Dendritic cell treated with granulocyte-macrophage colony-stimulating factor and Interleukin-4, amounts not matched to agents 40 ng/mL and 50 ng/mL, for 4 days (primary cell): ENCODE measurements at regions not wholly inside any gene's neighbourhood (a gene's known extent, or its start where the extent isn't known, plus 50 kb on each side); places are given as distances from the start of the nearest gene placed in this dataset.

Source experiments
- H3K27ac Mint-ChIP-seq: one replicate; pipeline ENCODE4 v1.8.0; 2022; ENCODE audit warnings: mild to moderate bottlenecking, mixed read lengths
- H3K27me3 Mint-ChIP-seq: one replicate; pipeline ENCODE4 v1.8.0; 2022; ENCODE audit warnings: mild to moderate bottlenecking, mixed read lengths
- H3K36me3 Mint-ChIP-seq: one replicate; pipeline ENCODE4 v1.8.0; 2022; ENCODE audit warnings: low read depth, mixed read lengths
- H3K4me1 Mint-ChIP-seq: one replicate; pipeline ENCODE4 v1.8.0; 2022; ENCODE audit warnings: low read depth, mixed read lengths
- H3K4me3 Mint-ChIP-seq: one replicate; pipeline ENCODE4 v1.8.0; 2022; ENCODE audit warnings: mild to moderate bottlenecking, moderate library complexity, mixed read lengths
- H3K9me3 Mint-ChIP-seq: one replicate; pipeline ENCODE4 v1.8.0; 2022; ENCODE audit warnings: mixed read lengths
- intact Hi-C: fragments of 100-400 bp; cut with micrococcal nuclease; formaldehyde crosslinking; loops from one replicate; pipeline ENCODE4 v1.15.0; 2022

DNA sequence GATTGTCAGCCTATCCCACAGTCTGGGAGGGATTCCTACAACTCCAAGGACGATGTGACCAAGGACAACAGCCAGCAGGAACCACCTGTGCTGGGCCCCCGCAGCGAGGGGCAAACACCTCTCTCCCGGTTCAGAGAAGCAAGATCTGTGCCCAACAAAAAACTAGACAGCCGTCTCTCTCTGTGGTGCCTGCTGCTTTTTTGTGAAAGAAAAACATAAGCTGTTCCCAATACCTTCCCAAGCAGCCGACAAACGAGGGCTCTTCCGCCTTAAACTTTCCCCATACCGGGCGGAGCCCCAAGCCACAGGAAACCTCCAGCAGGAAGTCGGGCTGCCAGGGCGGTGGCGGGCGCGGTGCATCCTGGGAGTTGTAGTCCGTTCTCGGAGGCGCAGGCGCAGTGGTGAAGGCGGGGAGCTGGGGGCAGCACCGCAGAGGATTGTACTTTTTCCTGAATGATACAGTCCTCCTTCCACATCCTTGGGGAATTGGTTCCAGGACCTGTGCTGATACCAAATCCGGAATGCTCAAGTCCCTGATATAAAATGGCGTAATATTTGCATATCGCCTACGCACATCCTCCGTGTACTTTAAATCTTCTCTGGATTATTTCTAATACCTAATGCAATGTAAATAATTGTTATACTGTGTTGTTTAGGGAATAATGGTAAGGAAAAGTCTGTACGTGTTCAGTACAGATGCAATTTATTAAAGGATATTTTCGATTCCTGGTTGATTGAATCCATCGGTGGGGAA lies 63.1 kb upstream of the IRF2 start:
- H3K4me1 Mint-ChIP-seq: peaks cover 31% of the 10 kb centered on the region
- H3K27me3 Mint-ChIP-seq: no peaks in the 10 kb centered on the region

DNA sequence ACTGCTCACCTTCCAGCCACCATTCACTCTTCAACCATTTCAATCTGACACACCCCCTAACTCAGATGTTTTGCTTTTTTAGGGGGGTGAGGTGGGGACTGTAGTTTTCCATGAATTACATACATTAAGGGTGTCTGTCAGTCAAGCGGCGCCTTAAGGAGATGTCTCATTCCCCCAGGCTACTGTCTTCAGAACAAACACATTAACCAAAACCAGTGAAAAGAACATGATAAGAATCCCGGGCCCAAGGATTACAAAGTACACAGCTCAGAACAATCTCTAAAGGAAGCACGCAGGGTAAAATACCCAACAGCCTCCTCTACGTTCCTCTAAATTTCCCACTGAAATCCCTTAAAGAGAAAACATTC lies 62.5 kb upstream of the IRF2 start:
- intact Hi-C loops: loop anchor here (1.0 to 5.0 kb wide), 3 partner anchors 22 to 145 kb away; partner anchors contain the start of gene IRF2
- H3K27ac Mint-ChIP-seq: peak overlapping the region; percentile 97
- peak overlapping the region; percentile 92 for H3K4me3 Mint-ChIP-seq
- no peaks in the 10 kb centered on the region for H3K9me3 Mint-ChIP-seq
- H3K4me1 Mint-ChIP-seq: peaks cover 31% of the 10 kb centered on the region
- H3K27me3 Mint-ChIP-seq: no peaks in the 10 kb centered on the region
- peaks cover 12% of the 10 kb centered on the region for H3K36me3 Mint-ChIP-seq

More for the DNA sequence above, 63.1 kb upstream of the IRF2 start:
- Mint-ChIP-seq H3K4me3 (peak overlapping the region; percentile 92), H3K9me3 (no peaks in the 10 kb centered on the region), H3K27ac (peak overlapping the region; percentile 97), H3K36me3 (peaks cover 12% of the 10 kb centered on the region)
- intact Hi-C loops: loop anchor here (1.0 to 5.0 kb wide), 6 partner anchors 23 to 273 kb away; partner anchors contain the start of gene IRF2

DNA sequence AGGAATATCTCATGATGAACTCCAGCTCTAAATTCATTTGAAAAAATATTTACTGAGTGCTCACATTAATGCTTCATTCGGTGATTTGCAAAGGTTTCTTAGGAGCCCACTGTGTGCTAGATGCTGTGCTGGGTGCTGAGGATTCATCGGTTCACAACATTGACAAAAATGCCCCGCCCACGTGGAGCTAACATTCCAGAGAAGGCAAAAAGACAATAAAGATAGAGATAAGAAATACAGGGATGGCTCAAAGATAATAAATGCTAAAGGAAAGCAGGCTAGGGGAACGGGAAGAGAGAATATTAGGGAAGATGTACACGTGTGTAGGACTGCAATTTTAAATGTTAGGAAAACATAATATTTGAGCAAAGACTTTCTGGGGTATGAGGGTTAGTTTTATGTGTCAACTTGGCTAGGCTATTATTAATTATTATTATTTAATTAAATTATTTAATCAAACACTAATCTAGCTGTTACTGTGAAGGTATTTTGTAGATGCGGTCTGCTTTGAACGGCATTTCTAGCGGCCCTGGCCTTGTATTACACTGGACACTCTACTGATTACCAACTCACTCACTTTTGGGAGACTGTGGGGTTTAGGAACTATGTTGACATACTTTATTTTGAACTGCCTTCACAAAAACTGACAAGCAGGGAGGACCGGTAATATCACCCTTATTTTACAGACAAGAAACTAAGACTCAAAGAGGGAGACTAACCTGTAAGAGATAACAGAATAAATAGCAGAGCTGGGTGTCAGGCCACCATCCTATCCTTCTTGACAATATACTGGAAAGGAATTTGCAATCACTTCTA lies 61.9 kb upstream of the IRF2 start:
- peaks cover 12% of the 10 kb centered on the region for H3K36me3 Mint-ChIP-seq
- intact Hi-C loops: loop anchor here (2.0 to 5.0 kb wide), 2 partner anchors 21 to 144 kb away; no protein-coding TSS in a partner anchor
- H3K27ac Mint-ChIP-seq: peak overlapping the region; percentile 97
- H3K4me1 Mint-ChIP-seq: peaks cover 31% of the 10 kb centered on the region
- H3K27me3 Mint-ChIP-seq: no peaks in the 10 kb centered on the region
- peak overlapping the region; percentile 92 for H3K4me3 Mint-ChIP-seq
- H3K9me3 Mint-ChIP-seq: no peaks in the 10 kb centered on the region

DNA sequence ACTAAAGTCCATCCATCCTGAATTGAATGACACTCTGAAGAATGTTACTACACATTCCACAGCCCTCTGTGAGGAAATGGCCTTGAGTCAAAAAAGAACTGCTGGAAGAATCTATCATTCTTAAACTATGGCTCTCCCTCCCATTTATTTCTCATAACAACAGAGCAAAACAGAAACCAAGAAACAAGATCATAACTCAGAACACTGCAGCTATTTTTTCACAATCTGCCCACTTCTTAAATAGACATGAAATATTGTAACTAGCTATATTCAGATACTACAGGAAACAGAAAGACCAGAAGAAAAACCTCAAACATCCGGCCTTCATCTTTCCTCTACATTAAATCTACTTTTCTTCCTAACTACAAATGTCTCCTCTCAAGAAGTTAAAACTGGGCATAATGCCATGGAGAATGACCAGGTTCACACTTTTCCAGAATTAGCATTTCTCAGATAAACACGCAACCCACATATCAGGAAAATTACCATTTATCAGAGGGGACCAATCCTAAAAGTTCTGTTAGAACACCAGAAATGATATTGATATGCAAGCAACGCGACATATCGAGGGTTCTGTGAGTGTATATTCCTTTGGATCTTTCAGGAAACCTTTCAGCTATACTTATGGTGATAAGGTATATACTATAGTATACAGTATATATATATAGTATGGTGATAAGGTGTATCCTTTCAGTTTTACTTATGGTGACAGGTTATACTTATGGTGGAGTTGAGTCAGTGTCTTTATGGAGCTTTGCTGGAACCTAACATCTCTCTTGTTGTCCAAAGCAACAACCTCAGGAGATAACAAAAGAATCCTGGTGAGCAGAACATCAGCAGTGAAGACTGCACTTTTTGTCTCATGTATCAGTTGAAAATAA lies 60.4 kb upstream of the IRF2 start:
- intact Hi-C loops: loop anchor here (5.0 kb wide), 1 partner anchor 142 kb away; no protein-coding TSS in a partner anchor
- Mint-ChIP-seq H3K27me3 (no peaks in the 10 kb centered on the region), H3K36me3 (peaks cover 12% of the 10 kb centered on the region), H3K27ac (peak overlapping the region; percentile 75), H3K4me3 (no peak overlapping the region), H3K4me1 (peaks cover 31% of the 10 kb centered on the region), H3K9me3 (no peaks in the 10 kb centered on the region)

DNA sequence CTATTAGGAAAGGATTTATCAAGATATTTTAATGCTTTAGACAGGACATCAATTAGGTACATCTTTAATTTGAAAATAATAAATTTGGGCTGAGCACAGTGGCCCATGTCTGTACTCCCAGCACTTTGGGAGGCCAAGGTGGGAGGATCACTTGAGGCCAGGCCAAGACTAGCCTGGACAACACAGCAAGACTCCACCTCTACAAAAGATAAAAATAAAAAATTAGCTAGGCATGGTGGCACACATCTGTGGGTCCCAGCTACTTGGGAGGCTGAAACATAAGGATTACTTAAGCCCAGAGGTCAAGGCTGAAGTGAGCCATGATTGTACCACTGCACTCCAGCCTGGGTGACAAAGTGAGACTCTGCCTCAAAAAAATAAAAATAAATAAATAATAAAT lies 59.6 kb upstream of the IRF2 start:
- Mint-ChIP-seq H3K4me1 (peaks cover 40% of the 10 kb centered on the region), H3K4me3 (no peak overlapping the region), H3K27me3 (no peaks in the 10 kb centered on the region), H3K9me3 (no peaks in the 10 kb centered on the region), H3K36me3 (peaks cover 12% of the 10 kb centered on the region), H3K27ac (no peak overlapping the region)
- intact Hi-C loops: no loop called here

DNA sequence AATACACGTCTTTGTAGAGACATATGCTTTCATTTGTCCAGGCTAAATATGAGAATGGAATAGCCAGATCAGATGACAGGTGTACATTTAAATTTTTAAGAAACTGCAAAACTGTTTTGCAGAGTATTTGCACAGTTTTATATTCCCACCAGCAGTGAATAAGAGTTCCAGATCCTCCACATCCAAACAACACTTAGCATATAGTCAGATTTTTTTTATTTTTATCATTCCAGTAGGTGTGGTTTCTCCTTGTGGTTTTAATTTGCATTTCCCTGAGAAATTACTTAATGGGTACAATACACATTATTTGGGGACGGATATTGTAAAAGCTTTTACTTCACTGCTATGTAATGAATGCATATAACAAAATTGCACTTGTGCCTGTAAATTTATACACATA lies 56.7 kb upstream of the IRF2 start:
- intact Hi-C loops: no loop called here
- no peaks in the 10 kb centered on the region for H3K9me3 Mint-ChIP-seq
- peaks cover 50% of the 10 kb centered on the region for H3K4me1 Mint-ChIP-seq
- no peaks in the 10 kb centered on the region for H3K27me3 Mint-ChIP-seq
- no peak overlapping the region for H3K27ac Mint-ChIP-seq
- H3K36me3 Mint-ChIP-seq: no peaks in the 10 kb centered on the region
- H3K4me3 Mint-ChIP-seq: no peak overlapping the region

DNA sequence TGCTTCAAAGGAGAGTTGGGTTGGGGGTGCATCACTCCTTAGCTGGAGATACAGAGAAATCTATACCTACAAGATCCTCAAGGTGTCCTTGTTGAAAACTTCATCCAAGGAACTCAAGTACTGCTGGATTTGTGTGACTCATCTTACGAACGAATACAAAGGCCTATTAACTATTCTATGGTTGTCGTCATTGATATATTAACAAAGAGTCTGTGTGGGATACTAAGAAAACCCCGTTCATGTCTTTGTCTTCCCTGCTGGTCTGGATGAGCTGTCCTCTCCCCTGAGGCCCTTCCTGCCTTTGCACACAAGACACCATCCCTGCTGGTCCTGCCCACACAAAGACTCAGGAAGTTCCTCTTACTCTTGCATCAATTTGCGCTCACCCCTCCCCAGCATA lies 54.9 kb upstream of the IRF2 start:
- Mint-ChIP-seq H3K27ac (no peak overlapping the region), H3K27me3 (no peaks in the 10 kb centered on the region), H3K4me1 (peaks cover 33% of the 10 kb centered on the region), H3K9me3 (peaks cover 12% of the 10 kb centered on the region), H3K36me3 (peaks cover 7% of the 10 kb centered on the region), H3K4me3 (no peak overlapping the region)
- intact Hi-C loops: no loop called here

DNA sequence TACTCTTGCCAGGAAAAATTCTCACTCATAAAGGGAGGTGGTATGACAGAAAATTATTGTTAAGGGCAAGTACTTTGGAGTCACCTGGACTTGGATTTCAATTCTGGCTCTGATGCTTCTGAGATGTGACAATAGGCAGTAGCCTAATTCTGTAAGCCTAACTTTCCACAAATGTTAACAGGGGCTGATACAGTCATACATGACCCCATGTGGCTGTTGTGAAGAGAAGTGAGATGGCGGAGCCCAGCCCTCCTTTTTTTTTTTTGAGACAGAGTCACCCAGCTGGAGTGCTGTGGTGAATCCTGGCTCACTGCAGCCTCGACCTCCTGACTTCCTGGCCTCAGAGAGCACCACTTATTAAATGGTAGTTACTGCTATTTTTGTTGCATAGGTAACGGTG lies 54.4 kb upstream of the IRF2 start:
- H3K27ac Mint-ChIP-seq: no peak overlapping the region
- intact Hi-C loops: no loop called here

DNA sequence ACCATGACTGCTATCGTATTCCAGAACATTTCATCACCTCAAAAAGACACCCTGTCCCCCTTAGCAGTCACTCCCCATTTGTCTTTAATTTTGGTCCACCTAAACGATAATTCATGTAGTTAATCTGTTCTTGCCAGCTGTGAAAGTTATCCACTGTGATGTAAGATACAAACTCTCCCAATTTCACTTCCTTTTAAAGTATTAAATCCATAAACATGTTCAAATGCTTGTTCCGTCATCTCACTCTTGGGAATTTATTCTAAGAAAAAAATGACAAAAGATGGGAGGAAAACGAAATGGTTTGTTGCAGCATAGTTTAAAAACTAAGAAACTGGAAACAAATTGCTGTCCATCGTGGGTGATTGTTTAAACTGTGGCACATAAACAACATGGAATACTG lies 53.7 kb upstream of the IRF2 start:
- no peaks in the 10 kb centered on the region for H3K27me3 Mint-ChIP-seq
- peaks cover 31% of the 10 kb centered on the region for H3K4me1 Mint-ChIP-seq
- intact Hi-C loops: no loop called here
- H3K4me3 Mint-ChIP-seq: no peak overlapping the region
- H3K36me3 Mint-ChIP-seq: peaks cover 7% of the 10 kb centered on the region
- H3K27ac Mint-ChIP-seq: peak overlapping the region; percentile 45
- peaks cover 12% of the 10 kb centered on the region for H3K9me3 Mint-ChIP-seq

More for the DNA sequence above, 54.4 kb upstream of the IRF2 start:
- peaks cover 31% of the 10 kb centered on the region for H3K4me1 Mint-ChIP-seq
- peaks cover 12% of the 10 kb centered on the region for H3K9me3 Mint-ChIP-seq
- H3K27me3 Mint-ChIP-seq: no peaks in the 10 kb centered on the region
- no peak overlapping the region for H3K4me3 Mint-ChIP-seq
- peaks cover 7% of the 10 kb centered on the region for H3K36me3 Mint-ChIP-seq

DNA sequence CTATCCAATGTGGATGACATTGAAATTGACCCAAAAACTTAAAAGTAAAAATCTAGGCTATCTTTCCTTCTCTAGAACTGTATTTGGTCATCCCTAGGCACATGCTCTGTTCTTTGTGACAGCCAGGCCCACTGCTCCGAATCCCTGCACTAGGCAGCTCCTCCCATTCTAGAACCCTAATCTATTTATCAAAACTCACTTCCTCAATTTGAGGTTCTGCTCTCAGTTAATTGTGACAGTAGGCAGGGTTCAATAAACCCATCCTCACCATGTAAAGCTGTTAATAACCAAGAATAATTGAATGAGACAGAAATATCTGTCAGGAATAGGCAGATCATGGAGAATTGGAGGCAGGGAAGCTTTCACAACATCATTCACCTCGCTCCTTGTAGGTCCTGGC lies 51.9 kb upstream of the IRF2 start:
- intact Hi-C loops: no loop called here
- Mint-ChIP-seq H3K27ac (no peak overlapping the region), H3K4me3 (no peak overlapping the region)

More for the DNA sequence above, 51.9 kb upstream of the IRF2 start:
- H3K36me3 Mint-ChIP-seq: peaks cover 7% of the 10 kb centered on the region
- H3K9me3 Mint-ChIP-seq: peaks cover 12% of the 10 kb centered on the region
- H3K4me1 Mint-ChIP-seq: peaks cover 36% of the 10 kb centered on the region
- H3K27me3 Mint-ChIP-seq: peaks cover 6% of the 10 kb centered on the region
